ENCODE measurements at regions not wholly inside any gene's neighbourhood (a gene's known extent, or its start where the extent isn't known, plus 50 kb on each side); places are given as distances from the start of the nearest gene placed in this dataset.
"Not testable (repeated sequence)": the region's sequence is repeated elsewhere in the genome, so short reads cannot be mapped to it uniquely, and the experiment has no call there.

DNA sequence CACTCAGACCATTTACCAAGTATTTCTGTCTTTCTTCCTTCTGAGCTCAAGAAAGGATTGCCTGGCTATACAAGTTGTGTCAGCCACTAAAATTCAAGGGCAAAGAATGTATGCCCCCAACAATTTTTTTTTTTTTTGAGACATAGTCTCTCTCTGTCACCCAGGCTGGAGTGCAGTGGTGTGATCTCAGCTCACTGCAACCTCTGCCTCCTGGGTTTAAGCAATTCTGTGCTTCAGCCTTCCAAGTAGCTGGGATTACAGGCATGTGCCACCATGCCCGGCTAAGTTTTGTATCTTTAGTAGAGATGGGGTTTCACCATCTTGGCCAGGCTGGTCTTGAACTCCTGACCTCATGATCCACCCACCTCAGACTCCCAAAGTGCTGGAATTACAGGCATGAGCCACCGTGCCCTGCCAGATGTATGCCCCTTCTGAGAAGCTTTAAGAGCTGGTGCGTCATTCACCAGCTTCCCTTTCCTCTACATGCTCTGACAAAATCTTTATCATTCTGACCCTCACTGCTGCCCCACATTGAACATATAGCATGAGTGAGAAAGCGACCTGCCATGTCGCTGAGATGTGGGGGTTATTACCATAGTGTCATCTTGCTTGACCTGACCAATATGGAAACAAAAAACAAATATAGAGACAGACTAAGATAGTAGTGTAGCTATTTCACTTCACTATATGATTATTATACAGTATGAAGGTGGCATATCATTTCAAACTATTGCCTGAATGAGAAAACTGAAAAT, 67.9 kb upstream of the NPAS2 start:
- TF ChIP-seq, protein P1, sequence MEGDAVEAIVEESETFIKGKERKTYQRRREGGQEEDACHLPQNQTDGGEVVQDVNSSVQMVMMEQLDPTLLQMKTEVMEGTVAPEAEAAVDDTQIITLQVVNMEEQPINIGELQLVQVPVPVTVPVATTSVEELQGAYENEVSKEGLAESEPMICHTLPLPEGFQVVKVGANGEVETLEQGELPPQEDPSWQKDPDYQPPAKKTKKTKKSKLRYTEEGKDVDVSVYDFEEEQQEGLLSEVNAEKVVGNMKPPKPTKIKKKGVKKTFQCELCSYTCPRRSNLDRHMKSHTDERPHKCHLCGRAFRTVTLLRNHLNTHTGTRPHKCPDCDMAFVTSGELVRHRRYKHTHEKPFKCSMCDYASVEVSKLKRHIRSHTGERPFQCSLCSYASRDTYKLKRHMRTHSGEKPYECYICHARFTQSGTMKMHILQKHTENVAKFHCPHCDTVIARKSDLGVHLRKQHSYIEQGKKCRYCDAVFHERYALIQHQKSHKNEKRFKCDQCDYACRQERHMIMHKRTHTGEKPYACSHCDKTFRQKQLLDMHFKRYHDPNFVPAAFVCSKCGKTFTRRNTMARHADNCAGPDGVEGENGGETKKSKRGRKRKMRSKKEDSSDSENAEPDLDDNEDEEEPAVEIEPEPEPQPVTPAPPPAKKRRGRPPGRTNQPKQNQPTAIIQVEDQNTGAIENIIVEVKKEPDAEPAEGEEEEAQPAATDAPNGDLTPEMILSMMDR (tag by site-specific recombination; IDR thresholded peaks at IDR 0.05): not testable (repeated sequence)
- TF ChIP-seq ZNF2 (tag by site-specific recombination; IDR thresholded peaks at IDR 0.05); ZNF366 (tag by site-specific recombination; conservative IDR thresholded peaks at IDR 0.05); ZSCAN16 (tag by site-specific recombination; IDR thresholded peaks at IDR 0.05); ZNF24 (tag by site-specific recombination; IDR thresholded peaks at IDR 0.05): not testable (repeated sequence)

Data from HEK293 (cell line).